HL-60 (cell line): ENCODE measurements at regions not wholly inside any gene's neighbourhood (a gene's known extent, or its start where the extent isn't known, plus 50 kb on each side); places are given as distances from the start of the nearest gene placed in this dataset.

ENCODE experiments used
- CTCF ChIP-seq: IDR thresholded peaks from one replicate; pipeline ENCODE4 v1.5.1; 2011; ENCODE audit warnings: low read length, control low read depth, inconsistent platforms; ENCODE audit not compliant: insufficient read depth
- GABPA ChIP-seq: IDR thresholded peaks from 2 replicates; pipeline ENCODE4 v1.6.1; 2012; ENCODE audit warnings: low read depth

- TF ChIP-seq CTCF (no peak), GABPA (no peak)
These were observed 528.5 kb upstream of the MGMT start for GRCh38 chr10:128938558-128938957.
